Heart left ventricle (tissue), 13 donors: ENCODE measurements at regions not wholly inside any gene's neighbourhood (a gene's known extent, or its start where the extent isn't known, plus 50 kb on each side); places are given as distances from the start of the nearest gene placed in this dataset.

ENCODE experiments used
- CTCF ChIP-seq, 12 donors: fragments of 200-600 bp; sonication (generic) in 4 of 12; IDR thresholded peaks; one replicate each; pipeline versions ENCODE4 v1.5.0 to v1.8.0; 2018 to 2022; ENCODE audit warnings: antibody characterized with exemption in 12 of 12, mild to moderate bottlenecking in 5 of 12
- POLR2A ChIP-seq, 2 donors: fragments of 450-650 bp; IDR thresholded peaks; one replicate each; pipeline ENCODE4 v1.6.1; 2017; ENCODE audit warnings: antibody characterized with exemption in 2 of 2, mild to moderate bottlenecking in 2 of 2, moderate library complexity in 2 of 2
- donor health status: ischemic (EF 13 %, LVEDD 7.1; RV severe dilation, severe dysfunction).
- donor health status: DM: no; HTN: yes; CAD: no.
- donor health status: DM: no; HTN: no; CAD: no.
- donor health status: ischemic (EF 25% LVEDD 6.9; RV normal size, moderate dysfunction).
- donor health status: ischemic (EF 25% LVEDD 5.7; RV mildly dilated, moderate dysfunction).
- donor health status: ischemic (EF 35%, LVEDD 5.7; RV mildly dilated, moderate dysfunction).
- donor health status: nonischemic (EF 11% LVEDD 7.7; RV severe dilation, severe dysfunction).
- donor health status: DM: yes; HTN: yes; CAD: no.
- donor health status: PGD.
- donor health status: ischemic (EF 29% LVEDD 5.4; RV normal size, mild dysfunction).
- donor health status: nonischemic (EF 23%, LVEDD 6.1; RV moderate dilation, normal function).

GRCh38 chr5:13215806-13216205, 728.7 kb downstream of the DNAH5 start:
- TF ChIP-seq CTCF (IDR thresholded peaks at IDR 0.05) = no peak
- TF ChIP-seq POLR2A (IDR thresholded peaks at IDR 0.05) = no peak
